HFFc6 (cell line): ENCODE measurements at regions not wholly inside any gene's neighbourhood (a gene's known extent, or its start where the extent isn't known, plus 50 kb on each side); places are given as distances from the start of the nearest gene placed in this dataset.
A peak's percentile ranks its signal among the peaks of the same experiment; 100 is the strongest.

Experiments used
- DNase-seq: peaks from one replicate; pipeline ENCODE4 v3.0.0-alpha.2; 2018
- H3K27ac Mint-ChIP-seq: 2 replicates; pipeline ENCODE4 v1.8.0; 2020; ENCODE audit warnings: mild to moderate bottlenecking, mixed read lengths
- H3K27me3 Mint-ChIP-seq: 2 replicates; pipeline ENCODE4 v1.8.0; 2021; ENCODE audit warnings: mild to moderate bottlenecking, moderate library complexity, mixed read lengths; ENCODE audit not compliant: insufficient read depth
- H3K36me3 Mint-ChIP-seq: 2 replicates; pipeline ENCODE4 v1.8.0; 2021; ENCODE audit warnings: low read depth, mixed read lengths
- H3K4me1 Mint-ChIP-seq: 2 replicates; pipeline ENCODE4 v1.8.0; 2020; ENCODE audit warnings: low read depth, mixed read lengths
- H3K4me3 Mint-ChIP-seq: 2 replicates; pipeline ENCODE4 v1.8.0; 2020; ENCODE audit warnings: mild to moderate bottlenecking, moderate library complexity, mixed read lengths
- H3K9me3 Mint-ChIP-seq: 2 replicates; pipeline ENCODE4 v1.8.0; 2020; ENCODE audit warnings: mild to moderate bottlenecking, mixed read lengths
- TF ChIP-seq, protein P1 (sequence below): fragments of 200-600 bp; sonication (generic); IDR thresholded peaks from 2 replicates; pipeline ENCODE4 v1.5.0; 2021; ENCODE audit warnings: antibody characterized with exemption, mild to moderate bottlenecking

DNA sequence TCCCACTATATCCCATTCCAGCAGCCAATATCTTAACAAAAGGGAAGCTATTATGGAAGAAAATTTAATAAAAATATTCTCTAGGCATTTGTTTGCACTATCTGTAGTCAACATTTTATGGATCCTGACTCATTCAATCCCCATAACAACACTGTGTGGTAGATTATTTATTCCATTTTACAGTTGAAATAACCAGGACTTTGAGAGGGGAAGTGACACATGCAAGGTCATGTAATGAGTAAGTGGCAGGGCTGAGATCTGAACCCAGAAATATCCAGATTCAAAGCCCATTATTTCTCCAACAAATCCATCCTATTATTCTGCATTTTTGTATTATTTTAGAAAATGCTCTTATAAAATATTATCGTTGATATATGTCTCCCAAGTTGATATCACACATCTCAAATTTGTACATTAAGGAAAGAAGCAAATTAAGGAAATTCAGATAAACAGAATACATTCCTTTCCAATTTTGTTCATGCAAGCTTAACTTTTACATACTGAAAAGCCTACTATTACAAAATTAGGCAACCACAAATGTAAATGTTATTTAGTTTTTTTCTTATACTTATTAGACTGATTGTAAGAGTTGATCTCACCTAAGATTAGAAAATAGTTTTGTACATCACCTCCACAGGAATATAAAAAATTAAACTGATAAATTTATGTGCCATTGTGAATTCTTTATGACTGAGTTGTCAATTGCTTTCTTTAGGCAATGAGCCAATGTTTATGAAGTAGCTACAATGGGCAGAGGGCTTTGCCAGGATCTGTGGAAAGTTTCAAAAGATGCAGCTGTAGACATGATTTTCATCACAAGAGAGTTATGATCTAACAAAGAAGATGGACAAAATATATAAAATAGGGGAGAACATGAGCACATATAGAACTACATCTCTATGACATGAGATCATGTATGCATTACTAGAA, 55.1 kb upstream of the E2F7 start:
- Mint-ChIP-seq H3K36me3 (0 out of 2 replicates have a peak, but pooled peaks cover 4% of the 10 kb centered on the region), H3K27ac (no peak overlapping the region; the same call in 1 of the 2 replicates), H3K27me3 (no peaks in the 10 kb centered on the region), H3K9me3 (no peaks in the 10 kb centered on the region), H3K4me1 (peaks cover 38% of the 10 kb centered on the region), H3K4me3 (peak overlapping the region; percentile 30)
- peak; percentile 89 for DNase-seq
- TF ChIP-seq, protein P1, sequence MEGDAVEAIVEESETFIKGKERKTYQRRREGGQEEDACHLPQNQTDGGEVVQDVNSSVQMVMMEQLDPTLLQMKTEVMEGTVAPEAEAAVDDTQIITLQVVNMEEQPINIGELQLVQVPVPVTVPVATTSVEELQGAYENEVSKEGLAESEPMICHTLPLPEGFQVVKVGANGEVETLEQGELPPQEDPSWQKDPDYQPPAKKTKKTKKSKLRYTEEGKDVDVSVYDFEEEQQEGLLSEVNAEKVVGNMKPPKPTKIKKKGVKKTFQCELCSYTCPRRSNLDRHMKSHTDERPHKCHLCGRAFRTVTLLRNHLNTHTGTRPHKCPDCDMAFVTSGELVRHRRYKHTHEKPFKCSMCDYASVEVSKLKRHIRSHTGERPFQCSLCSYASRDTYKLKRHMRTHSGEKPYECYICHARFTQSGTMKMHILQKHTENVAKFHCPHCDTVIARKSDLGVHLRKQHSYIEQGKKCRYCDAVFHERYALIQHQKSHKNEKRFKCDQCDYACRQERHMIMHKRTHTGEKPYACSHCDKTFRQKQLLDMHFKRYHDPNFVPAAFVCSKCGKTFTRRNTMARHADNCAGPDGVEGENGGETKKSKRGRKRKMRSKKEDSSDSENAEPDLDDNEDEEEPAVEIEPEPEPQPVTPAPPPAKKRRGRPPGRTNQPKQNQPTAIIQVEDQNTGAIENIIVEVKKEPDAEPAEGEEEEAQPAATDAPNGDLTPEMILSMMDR = no peak

DNA sequence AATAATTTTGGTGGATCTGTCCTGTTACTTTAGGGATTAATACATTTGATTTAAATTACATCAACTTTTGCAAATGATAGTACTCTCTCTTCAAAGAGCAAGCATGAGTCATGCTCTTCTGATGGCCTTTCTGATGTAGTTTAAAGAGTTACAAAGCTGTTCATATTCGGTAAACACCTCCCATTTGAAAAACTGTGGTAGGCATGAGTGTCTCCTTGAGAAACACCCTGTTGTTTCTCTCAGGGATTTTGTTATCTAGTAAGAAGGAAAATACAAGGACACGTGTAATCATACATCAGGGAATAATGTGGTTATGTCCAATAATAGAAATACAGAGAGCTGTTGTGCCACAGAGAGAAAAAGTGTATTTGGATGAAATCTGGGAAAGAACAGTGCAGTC, 53.3 kb upstream of the E2F7 start:
- Mint-ChIP-seq H3K9me3 (no peaks in the 10 kb centered on the region), H3K4me1 (peaks cover 21% of the 10 kb centered on the region), H3K27ac (no peak overlapping the region), H3K36me3 (peaks cover 4% of the 10 kb centered on the region; the same call in 1 of the 2 replicates), H3K4me3 (no peak overlapping the region), H3K27me3 (no peaks in the 10 kb centered on the region)
- peak; percentile 43 for DNase-seq
- TF ChIP-seq, protein P1 = no peak

DNA sequence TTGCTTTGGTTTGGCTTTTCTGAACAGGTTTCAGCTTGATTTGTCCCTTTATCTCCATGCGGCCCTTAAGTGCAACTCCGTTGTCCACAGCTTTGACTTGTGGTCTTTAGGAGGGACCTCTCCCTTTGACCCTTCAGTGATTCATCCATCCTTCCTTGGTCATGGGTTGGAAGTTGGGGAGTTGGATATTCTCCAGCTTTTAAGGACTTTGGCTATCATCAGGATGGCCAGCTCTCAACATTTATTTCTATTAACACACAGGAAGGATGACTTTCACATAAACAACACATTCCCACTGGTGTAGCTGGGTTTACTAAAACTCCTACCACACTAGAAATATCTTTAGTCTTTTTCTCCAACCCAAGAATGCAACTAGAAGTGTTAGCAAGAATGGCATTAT, 50.9 kb upstream of the E2F7 start:
- H3K4me3 Mint-ChIP-seq = peak overlapping the region; percentile 20
- peak overlapping the region; percentile 93 for H3K27ac Mint-ChIP-seq
- H3K4me1 Mint-ChIP-seq = no peaks in the 10 kb centered on the region; the same call in none of the 2 replicates
- H3K36me3 Mint-ChIP-seq = peaks cover 5% of the 10 kb centered on the region
- H3K9me3 Mint-ChIP-seq = peaks cover 4% of the 10 kb centered on the region
- no peaks in the 10 kb centered on the region for H3K27me3 Mint-ChIP-seq
- peak; percentile 63 for DNase-seq
- TF ChIP-seq, protein P1 = no peak

DNA sequence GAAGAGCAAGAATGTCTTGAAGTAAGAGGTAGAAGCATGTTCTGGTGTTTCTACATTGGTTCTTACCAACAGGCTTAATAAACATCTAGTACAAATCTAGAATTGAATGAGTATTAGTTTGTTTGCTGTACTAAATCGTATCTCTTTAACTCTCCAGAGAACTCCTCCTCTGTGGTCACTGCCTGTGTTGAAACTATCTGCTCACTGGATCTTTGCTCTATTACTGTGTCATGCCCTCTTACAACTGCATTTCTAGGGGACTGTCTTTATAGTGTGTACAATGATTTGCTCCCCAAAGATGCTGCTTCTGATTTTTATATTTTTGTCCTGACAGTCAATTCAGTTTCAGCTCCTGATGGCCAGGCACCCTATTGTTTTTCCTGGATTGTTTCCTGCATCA, 50.1 kb upstream of the E2F7 start:
- Mint-ChIP-seq H3K9me3 (peaks cover 12% of the 10 kb centered on the region), H3K4me1 (no peaks in the 10 kb centered on the region; the same call in none of the 2 replicates), H3K36me3 (peaks cover 13% of the 10 kb centered on the region), H3K4me3 (no peak overlapping the region), H3K27me3 (no peaks in the 10 kb centered on the region), H3K27ac (peak overlapping the region; percentile 93)
- peak; percentile 35 for DNase-seq
- TF ChIP-seq, protein P1 = no peak
